Gastrocnemius medialis (tissue), 4 donors: ENCODE measurements at regions not wholly inside any gene's neighbourhood (a gene's known extent, or its start where the extent isn't known, plus 50 kb on each side); places are given as distances from the start of the nearest gene placed in this dataset.

Experiments used
- ATAC-seq, 2 donors: fragments of 150-250 bp; one replicate each; pipeline ENCODE4 v1.9.1; 2016
- DNase-seq, 2 donors: peaks; one replicate each; pipeline ENCODE4 v3.0.0-alpha.2; 2019
- H3K27ac ChIP-seq, 4 donors: fragments of 200-600 bp; sonication (generic); 1 replicate in 1 of 4; 2 replicates in 3 of 4; pipeline ENCODE4 v1.5.1; 2016 to 2018; ENCODE audit warnings: mild to moderate bottlenecking in 2 of 4, moderate library complexity in 1 of 4
- H3K27me3 ChIP-seq, 3 donors: fragments of 200-600 bp; sonication (generic) in 2 of 3; 1 replicate in 1 of 3; 2 replicates in 2 of 3; pipeline versions ENCODE4 v1.5.1 to v1.6.0; 2016 to 2019; ENCODE audit warnings: mild to moderate bottlenecking in 1 of 3, moderate library complexity in 1 of 3
- H3K36me3 ChIP-seq, 2 donors: fragments of 200-600 bp; sonication (generic) in 1 of 2; one replicate each; pipeline ENCODE4 v1.5.1; 2017 to 2018
- H3K4me1 ChIP-seq, 2 donors: fragments of 200-600 bp; sonication (generic) in 1 of 2; one replicate each; pipeline ENCODE4 v1.5.1; 2016 to 2017; ENCODE audit warnings: mild to moderate bottlenecking in 2 of 2
- H3K4me3 ChIP-seq, 4 donors: fragments of 200-600 bp; sonication (generic) in 3 of 4; 1 replicate in 1 of 4; 2 replicates in 3 of 4; pipeline ENCODE4 v1.5.1; 2016 to 2019; ENCODE audit warnings: mild to moderate bottlenecking in 2 of 4
- H3K9me3 ChIP-seq, 3 donors: fragments of 200-600 bp; sonication (generic) in 2 of 3; 1 replicate in 1 of 3; 2 replicates in 2 of 3; pipeline ENCODE4 v1.5.1; 2016 to 2019
- POLR2A ChIP-seq, 2 donors: fragments of 450-650 bp; IDR thresholded peaks; one replicate each; pipeline ENCODE4 v1.6.1; 2017; ENCODE audit warnings: antibody characterized with exemption in 2 of 2, mild to moderate bottlenecking in 2 of 2, moderate library complexity in 2 of 2
- in situ Hi-C, 4 donors: fragments of 200-750 bp; cut with MboI; loops; one replicate each; pipeline versions ENCODE4 v1.15.0 to v1.8.0; 2017; ENCODE audit warnings: low sequenced_read_pairs in 4 of 4
- intact Hi-C: fragments of 100-400 bp; cut with DNase I; formaldehyde crosslinking; loops from one replicate; pipeline ENCODE4 v1.15.1; 2023; ENCODE audit warnings: low total_unique reads
- TF ChIP-seq, protein P1 (sequence below), 5 experiments: fragments of 450-650 bp in 3 of 5; fragments of 200-600 bp in 2 of 5; sonication (generic) in 2 of 5; IDR thresholded peaks in 4 of 5; conservative IDR thresholded peaks in 1 of 5; 1 replicate in 4 of 5; 2 replicates in 1 of 5; pipeline ENCODE4 v1.5.1; 2016 to 2019; ENCODE audit warnings: antibody characterized with exemption in 5 of 5, mild to moderate bottlenecking in 3 of 5, moderate library complexity in 3 of 5

- DNase-seq (no peak), ATAC-seq (no peak)
- no peaks in the 10 kb centered on the region for H3K36me3 ChIP-seq
- no peaks in the 10 kb centered on the region for H3K4me1 ChIP-seq
- intact Hi-C loops (no loop called here), in situ Hi-C loops (no loop called here)
- TF ChIP-seq, protein P1, sequence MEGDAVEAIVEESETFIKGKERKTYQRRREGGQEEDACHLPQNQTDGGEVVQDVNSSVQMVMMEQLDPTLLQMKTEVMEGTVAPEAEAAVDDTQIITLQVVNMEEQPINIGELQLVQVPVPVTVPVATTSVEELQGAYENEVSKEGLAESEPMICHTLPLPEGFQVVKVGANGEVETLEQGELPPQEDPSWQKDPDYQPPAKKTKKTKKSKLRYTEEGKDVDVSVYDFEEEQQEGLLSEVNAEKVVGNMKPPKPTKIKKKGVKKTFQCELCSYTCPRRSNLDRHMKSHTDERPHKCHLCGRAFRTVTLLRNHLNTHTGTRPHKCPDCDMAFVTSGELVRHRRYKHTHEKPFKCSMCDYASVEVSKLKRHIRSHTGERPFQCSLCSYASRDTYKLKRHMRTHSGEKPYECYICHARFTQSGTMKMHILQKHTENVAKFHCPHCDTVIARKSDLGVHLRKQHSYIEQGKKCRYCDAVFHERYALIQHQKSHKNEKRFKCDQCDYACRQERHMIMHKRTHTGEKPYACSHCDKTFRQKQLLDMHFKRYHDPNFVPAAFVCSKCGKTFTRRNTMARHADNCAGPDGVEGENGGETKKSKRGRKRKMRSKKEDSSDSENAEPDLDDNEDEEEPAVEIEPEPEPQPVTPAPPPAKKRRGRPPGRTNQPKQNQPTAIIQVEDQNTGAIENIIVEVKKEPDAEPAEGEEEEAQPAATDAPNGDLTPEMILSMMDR (IDR thresholded peaks at IDR 0.05 in 4 of 5, conservative IDR thresholded peaks at IDR 0.05 in 1 of 5) = no peak
- TF ChIP-seq POLR2A (IDR thresholded peaks at IDR 0.05) = no peak
- H3K9me3 ChIP-seq = peaks cover 0 to 7% (median 0%) of the 10 kb centered on the region in 3 donors
- no peaks in the 10 kb centered on the region for H3K27me3 ChIP-seq
- no peak overlapping the region for H3K27ac ChIP-seq
- H3K4me3 ChIP-seq = no peak overlapping the region
Measured at GRCh38 chr6:126603410-126603809, 263.5 kb downstream of the CENPW start.

DNA sequence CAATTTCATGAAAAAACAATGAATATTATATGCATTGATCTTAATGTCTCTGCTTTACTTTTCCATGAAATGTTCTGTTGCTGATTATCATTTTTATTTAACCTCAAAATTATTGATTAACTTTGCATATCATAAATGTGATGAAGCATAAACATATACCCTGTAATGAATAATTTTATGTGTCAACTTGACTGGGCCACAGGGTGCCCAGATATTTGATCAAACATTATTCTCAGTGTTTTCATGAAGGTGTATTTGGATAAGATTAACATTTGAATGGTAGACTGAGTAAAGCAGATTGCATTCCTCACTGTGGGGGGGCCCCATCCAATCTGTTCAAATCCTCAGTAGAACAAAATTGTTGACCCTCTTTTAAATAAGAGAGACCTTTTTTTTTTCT, 265.2 kb downstream of the CENPW start:
- H3K4me3 ChIP-seq = no peak overlapping the region
- in situ Hi-C loops = no loop called here
- no peaks in the 10 kb centered on the region for H3K4me1 ChIP-seq
- no peaks in the 10 kb centered on the region for H3K36me3 ChIP-seq
- no peak overlapping the region for H3K27ac ChIP-seq
- ATAC-seq (no peak), DNase-seq (no peak)
- TF ChIP-seq, protein P1 (IDR thresholded peaks at IDR 0.05 in 4 of 5, conservative IDR thresholded peaks at IDR 0.05 in 1 of 5) = no peak
- TF ChIP-seq POLR2A (IDR thresholded peaks at IDR 0.05) = no peak
- intact Hi-C loops = no loop called here
- H3K27me3 ChIP-seq = no peaks in the 10 kb centered on the region
- peaks cover 0 to 7% (median 0%) of the 10 kb centered on the region in 3 donors for H3K9me3 ChIP-seq

- no peaks in the 10 kb centered on the region for H3K4me1 ChIP-seq
- intact Hi-C loops (no loop called here), in situ Hi-C loops (no loop called here)
- TF ChIP-seq, protein P1 (IDR thresholded peaks at IDR 0.05 in 4 of 5, conservative IDR thresholded peaks at IDR 0.05 in 1 of 5) = no peak
- TF ChIP-seq POLR2A (IDR thresholded peaks at IDR 0.05) = no peak
- ATAC-seq (no peak), DNase-seq (no peak)
- no peaks in the 10 kb centered on the region for H3K27me3 ChIP-seq
- no peak overlapping the region for H3K4me3 ChIP-seq
- no peak overlapping the region for H3K27ac ChIP-seq
- H3K9me3 ChIP-seq = peaks cover 0 to 7% (median 0%) of the 10 kb centered on the region in 3 donors
- no peaks in the 10 kb centered on the region for H3K36me3 ChIP-seq
Measured at GRCh38 chr6:126607289-126607688, 267.4 kb downstream of the CENPW start.

GRCh38 chr6:126608681-126609080, 268.8 kb downstream of the CENPW start:
- TF ChIP-seq, protein P1 (IDR thresholded peaks at IDR 0.05 in 4 of 5, conservative IDR thresholded peaks at IDR 0.05 in 1 of 5) = no peak
- TF ChIP-seq POLR2A (IDR thresholded peaks at IDR 0.05) = no peak
- ATAC-seq = no peak
- DNase-seq = no peak
- Histone ChIP-seq H3K4me1 (no peaks in the 10 kb centered on the region), H3K27ac (no peak overlapping the region), H3K36me3 (no peaks in the 10 kb centered on the region), H3K9me3 (peaks cover 0 to 7% (median 0%) of the 10 kb centered on the region in 3 donors), H3K27me3 (no peaks in the 10 kb centered on the region), H3K4me3 (no peak overlapping the region)
- in situ Hi-C loops (no loop called here), intact Hi-C loops (no loop called here)
